GM19438 (cell line): ENCODE measurements at regions not wholly inside any gene's neighbourhood (a gene's known extent, or its start where the extent isn't known, plus 50 kb on each side); places are given as distances from the start of the nearest gene placed in this dataset.

Experiments
- ATAC-seq: cut with Tn5 transposase; IDR thresholded peaks from one replicate; pipeline ENCODE4 v1.9.1; 2021; ENCODE audit warnings: low read depth; ENCODE audit not compliant: unreplicated experiment

DNA sequence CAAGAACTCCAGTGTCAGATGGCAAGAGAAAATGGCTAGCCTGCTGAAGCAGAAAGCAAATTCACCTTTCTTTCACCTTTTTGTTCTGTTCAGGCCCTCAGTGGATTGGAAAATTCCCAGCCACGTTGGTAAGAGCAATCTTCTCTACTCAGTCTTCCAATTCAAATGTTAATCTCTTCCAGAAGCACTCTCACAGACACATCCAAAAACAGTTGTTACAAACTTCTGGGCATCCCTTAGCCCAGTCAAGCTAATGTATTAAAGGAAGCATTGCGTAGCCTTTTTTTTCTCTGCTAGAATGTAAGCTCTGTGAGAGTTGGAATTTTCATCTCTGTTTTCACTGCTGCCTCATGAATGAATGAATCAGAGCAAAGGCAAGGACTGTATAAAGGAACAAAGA, 109.2 kb upstream of the ROBO2 start:
- ATAC-seq = no peak

DNA sequence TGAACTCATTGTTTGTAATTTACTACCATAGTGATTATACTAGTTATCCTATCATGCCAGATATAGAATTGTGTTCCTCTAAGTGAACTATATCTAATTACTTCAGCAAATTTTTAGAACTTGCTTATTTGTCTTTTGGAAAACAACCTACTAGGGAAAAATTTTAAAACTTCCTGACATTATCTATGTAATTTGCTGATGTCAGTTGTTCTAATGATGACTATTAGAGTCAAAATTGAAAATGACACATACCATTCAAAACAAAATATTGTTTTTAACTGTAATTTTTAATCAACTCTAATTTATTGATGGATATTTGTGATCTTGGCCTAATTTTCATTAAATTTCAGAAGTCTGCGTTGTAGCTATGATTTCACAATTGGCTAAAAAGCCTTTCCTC, 106.7 kb upstream of the ROBO2 start:
- no peak for ATAC-seq

DNA sequence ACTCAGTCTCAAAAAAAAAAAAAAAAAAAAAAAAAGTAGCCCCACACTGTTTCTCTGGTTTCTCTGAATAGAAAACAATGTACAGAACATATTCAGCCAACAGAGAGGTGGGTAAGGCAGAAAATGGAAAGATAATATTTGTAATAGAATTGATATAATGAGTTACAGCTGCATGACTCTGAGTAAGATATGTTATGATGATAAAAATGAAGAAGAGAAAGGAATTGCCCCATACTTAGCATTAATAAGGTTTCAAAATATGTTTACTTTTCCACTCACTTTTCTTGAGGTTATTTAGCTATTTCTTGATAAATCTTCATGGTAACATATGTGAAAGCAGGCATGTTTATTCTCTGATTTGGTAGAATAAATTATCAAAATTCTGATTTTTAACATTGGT, 100.9 kb upstream of the ROBO2 start:
- no peak for ATAC-seq

DNA sequence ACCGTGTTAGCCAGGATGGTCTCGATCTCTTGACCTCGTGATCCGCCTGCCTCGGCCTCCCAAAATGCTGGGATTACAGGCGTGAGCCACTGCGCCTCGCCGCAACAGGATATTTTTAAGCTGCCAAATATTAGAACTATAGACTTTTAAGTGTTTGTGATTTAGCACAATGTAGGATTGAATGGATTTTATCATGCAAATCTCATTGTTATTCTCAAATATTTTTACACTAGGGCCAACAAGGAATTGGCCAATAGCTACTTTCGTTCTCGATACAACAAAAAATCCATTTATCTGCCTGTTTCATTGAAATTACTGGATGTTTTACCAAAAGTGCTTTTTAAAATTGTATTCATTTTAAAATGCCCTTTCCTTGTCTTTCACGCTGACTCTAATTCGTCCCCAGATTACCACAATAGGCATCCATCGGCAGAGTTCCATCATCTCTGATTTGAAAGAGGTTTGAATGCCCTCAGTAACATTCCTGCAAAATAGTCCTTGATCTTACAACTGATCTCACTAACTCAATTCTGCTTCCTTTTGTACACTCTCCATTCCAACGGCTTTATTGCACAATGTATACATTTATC, 99.6 kb upstream of the ROBO2 start:
- ATAC-seq = no peak

DNA sequence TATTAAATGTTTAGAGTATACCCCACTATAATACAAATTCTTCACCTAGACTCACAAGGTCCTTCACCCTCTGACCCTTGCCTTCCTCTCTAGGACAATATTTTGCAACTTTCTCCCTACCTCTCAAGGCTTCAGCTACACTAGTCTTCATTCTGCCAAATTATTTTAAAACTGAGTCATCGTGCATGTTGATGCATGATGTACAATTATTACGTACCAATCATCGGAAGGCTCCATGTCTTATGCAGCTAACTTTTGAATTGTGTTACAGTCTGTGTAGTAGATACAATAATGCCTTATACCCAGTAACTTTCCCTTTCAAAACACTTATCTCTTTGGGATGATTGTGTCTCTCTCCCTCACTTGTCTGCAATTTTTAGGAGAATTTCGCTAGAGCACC, 98.5 kb upstream of the ROBO2 start:
- ATAC-seq = no peak

DNA sequence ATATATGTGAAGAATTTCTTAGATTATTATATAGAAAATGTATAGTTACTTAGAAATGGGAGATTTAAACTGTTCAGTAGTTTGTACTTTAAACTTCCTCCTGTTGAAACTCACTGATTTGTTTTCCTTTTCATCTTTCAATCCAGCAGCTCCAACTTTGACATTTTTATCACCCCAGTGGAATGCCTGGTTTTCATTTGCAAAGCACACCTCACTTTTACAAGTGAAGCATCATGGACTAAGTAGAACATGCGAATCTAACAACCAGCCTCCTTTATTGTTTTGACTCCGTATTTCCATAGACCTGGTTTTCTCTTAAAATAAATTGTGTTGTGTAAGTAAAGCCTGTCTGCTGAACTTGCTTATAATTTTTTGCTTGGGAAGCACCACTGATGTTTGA, 97.8 kb upstream of the ROBO2 start:
- no peak for ATAC-seq

DNA sequence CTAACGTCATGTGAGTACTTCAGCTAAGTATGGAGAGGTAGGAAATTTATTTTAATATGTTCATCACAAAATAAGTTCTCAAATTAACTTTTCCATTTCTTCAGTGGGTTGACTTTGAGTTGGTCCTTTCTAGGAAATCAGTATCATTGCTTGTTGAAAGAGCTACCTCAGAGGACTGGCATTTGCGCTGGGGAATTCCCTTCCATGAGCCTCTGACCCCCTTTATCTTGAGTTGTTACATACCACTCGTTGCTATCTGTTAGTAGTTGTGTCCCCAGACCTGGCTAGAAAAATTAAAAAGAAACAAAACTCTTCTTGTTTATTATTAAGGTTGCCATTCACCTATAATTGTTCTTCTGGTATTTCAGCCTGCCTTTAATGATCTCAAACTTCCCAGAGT, 96.8 kb upstream of the ROBO2 start:
- ATAC-seq = no peak

DNA sequence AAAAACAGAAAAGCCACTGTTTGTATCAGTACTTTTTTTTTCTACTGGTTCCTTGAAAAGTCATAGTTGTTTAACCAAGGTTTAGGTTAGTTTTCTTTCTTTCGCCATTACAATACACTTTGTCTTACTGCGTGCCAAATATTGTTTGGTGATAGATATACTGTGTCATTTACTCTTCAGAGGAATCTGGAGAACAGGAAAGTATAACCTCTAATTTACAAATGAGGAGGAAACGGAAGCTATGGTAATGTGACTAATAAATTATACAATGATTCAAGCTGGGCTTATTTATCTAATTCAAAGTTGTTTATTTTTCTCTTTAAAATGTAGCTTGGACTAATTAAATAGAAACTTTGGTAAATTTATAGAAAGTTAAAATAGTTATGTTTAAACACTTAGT, 96.2 kb upstream of the ROBO2 start:
- ATAC-seq = no peak

DNA sequence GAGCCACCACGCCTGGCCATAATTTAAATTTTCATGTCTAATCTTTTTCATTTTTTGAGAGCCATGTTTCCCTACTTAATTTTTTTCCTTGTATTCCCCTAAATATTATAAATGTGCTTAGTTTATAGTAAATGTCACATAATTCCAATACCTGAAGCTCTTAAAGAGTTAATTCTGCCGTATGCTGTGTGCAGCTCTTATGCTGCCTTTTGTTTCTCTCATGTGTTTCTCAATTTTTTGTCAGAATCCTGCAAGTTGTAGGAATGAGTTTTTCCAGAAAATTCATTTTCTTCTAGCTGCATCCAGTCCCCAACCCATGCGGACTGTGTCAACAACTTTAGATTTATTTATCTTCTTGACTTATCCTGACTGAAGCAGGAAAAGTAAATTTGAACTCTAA, 90.9 kb upstream of the ROBO2 start:
- ATAC-seq = no peak

DNA sequence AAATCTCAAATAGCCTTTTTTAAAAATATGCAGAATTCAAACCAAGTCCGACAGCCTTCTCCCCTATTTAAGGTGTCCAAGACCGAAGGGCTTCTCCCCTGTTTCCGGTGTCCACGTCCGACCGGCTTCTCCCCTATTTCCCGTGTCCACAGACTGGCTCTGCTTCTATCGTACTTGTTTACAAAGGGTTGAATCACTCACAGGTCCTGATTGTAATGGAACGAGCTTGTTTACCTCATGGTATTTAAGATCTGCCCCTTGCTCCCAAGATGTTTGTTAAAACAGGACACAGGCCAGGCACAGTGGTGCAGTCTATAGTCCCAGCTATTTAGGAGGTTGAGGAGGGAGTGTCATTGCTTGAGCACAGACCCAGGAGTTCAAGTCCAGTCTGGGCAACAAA, 90.4 kb upstream of the ROBO2 start:
- ATAC-seq = no peak

DNA sequence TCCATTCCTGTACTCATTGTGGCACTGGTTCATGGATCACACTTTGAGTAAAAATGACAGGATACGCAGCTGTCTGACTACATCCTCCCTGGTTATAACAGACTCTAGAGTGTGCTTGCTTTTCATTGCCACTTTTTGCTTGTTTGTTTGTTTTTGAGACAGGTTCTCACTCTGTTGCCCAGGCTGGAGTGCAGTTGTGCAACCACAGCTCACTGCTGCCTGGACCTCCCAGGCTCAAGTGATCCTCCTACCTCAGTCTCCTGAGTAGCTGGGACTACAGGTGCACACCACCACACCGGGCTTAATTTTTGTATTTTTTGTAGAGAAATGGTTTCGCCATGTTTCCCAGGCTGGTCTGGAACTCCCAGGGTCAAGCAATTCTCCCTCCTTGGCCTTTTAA, 89.3 kb upstream of the ROBO2 start:
- no peak for ATAC-seq

DNA sequence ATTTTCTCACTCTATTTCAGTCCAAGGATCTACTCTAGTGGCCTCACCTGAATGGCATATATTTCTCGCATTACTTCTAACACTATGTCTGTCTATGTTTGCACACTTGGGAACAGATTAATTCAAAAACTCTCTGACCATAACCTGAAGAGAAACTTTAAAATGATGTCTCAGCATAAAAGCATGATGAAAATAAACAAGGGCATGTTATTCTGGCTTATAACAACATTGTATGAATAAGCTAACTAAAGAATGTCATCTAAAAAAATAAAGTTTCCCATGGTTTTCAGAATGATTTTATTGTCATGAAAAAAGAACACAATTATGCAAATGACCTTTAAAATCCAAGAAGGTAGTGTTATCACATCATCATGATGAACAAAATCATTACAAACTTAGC, 85.5 kb upstream of the ROBO2 start:
- no peak for ATAC-seq

DNA sequence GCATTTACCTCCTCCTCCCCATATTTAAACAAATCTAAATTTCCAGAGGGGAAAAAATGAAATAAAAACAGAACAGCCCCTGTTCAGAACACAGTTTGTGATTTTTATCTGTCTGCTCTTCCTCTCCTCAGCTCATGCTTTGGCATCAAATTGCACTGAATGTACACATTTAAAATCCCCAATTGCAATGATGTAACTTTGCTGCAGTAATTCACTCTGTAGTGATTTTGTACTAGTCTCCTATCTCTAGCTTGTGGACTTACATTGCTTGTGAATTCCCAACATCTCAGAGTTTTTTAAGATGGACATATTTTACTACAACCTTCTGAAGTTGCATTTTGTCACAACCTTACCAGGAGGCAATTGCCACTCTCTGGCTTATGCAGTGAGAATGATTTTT, 81.6 kb upstream of the ROBO2 start:
- ATAC-seq = no peak

DNA sequence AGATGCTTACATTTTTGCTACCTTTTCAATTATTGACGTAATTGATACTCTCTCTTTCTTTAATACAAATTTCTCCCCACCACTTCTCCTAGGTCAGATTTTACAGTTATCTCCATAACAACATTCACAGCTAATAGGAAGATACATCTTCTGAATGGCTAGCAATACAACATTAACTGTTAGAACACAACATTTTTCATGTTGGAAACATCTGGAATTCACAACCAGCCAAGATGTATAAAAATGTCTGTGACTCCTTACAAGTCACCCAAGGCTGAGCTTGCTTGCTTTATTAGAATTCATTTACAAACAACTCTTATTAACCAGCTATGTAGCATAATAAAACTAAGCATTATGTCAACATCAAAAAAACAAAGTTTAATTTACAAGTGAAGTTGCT, 81.0 kb upstream of the ROBO2 start:
- no peak for ATAC-seq

DNA sequence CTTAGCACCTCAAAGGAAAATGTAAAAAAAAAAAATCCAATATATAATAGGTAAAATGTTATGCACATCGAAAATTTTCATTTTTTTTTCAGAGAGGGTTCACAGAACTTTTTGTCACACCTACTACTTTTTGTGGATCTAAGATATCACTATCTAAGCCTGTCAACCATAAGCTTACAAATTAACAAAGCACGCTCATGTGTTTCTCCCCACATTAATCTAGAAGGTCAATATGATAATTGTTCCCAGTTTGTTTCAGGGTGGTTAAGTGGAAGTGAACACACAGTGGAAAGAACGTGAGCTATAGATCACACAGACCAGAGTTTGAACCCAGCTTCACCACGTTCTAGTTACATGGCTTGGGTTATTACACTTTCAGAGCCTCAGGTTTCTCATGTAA, 78.6 kb upstream of the ROBO2 start:
- no peak for ATAC-seq

DNA sequence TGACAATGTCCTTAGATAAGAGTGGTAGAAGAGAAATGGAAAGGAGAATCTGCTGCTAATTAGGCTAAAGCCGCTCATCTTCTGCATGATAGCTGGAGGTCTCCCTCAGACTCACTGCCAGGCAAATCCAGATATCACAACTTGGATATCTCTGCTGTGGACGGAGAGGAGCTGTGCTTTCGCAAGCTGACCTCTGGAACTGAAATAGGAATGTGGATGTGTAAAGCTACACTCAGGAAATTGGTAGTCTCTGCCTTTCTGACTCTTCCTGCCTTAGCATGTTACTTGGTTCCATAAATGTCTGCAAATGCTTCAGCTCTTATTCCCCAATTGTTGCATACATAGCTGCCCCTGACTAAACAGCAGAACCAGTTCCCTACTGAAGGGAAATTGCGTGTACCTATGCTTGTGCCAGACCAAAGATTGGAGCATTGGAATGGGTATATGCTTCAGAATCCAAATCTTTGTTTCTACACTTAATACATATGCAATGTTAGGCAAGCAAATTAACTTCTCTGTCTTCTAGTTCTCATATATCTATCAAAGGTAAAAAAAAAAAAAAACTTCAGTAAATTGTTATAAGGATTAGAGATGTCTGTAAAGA, 74.7 kb upstream of the ROBO2 start:
- no peak for ATAC-seq

DNA sequence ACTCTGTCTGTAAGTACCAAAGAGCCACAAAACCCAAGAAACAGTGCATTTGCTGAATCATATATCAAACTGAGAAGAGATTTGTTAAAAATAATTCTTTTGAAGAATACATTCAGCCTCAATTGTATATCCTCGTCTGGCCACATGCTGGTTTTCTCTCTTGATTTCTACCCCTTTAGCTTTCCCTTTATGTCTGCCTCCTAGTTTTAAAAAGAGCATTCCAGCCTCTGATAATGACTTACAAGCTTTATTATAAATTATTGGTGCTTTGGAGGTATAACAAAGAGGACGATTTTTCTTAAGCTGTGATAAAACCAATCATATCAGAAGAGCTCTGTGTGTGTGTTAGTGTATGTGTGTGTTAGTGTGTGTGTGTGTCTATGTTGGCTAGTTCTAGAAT, 70.4 kb upstream of the ROBO2 start:
- ATAC-seq = no peak

DNA sequence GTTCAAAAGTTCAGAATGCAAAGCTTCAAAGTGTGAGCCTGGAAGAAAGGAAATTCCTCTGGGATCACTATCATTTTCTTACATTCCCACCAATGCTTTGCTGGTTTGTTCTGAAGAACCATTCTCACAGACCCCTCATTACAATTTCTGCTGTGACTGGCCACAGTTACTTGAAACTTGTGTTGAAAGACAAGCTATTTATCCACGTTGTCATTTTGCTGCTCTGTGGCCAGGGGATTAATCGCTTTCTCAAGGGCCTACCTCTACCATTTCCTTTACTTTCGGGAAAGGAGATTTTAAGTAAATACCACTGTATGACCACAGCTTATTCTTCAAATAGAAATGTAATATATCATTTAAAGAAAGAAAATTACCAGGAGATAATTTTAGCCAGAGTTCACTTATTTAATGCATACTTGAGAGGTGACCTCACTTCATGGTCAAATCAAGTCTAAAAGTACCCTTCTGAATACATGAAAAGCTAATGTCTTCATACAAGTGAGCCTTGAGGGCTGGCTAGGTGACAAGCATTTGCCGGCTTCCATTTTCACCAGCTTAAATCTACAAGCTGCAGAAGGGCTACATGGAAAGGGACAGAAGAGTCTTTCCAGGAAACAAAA, 69.8 kb upstream of the ROBO2 start:
- no peak for ATAC-seq

DNA sequence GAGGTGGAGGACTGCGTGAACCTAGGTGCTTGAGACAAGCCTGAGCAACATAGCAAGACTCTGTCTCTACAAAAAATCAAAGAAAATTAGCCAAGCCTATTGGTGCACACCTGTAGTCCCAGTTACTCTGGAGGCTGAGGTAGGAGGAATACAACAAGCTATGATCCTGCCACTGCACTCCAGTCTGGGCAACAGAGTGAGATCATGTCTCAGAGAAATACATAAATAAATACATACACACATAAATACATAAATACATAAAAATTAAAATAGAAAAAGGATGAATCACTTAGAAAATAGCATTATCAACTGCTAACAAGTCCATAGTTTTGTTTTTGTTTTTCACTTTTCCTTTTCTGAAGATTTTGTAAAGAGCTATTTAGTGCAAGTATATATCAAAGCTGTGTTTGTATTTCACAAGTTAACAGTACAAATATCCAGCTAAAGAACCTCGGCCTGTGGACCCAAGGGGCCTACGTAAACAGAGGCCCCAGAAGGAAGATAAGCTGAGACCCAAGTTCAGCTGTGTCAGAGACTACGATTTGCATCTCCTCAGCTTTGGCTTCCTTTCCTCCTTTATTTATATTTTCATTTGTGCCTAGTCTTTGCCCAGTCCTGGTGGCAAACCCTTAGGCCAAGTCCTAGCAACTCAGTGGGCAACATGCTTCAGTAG, 67.1 kb upstream of the ROBO2 start:
- no peak for ATAC-seq

DNA sequence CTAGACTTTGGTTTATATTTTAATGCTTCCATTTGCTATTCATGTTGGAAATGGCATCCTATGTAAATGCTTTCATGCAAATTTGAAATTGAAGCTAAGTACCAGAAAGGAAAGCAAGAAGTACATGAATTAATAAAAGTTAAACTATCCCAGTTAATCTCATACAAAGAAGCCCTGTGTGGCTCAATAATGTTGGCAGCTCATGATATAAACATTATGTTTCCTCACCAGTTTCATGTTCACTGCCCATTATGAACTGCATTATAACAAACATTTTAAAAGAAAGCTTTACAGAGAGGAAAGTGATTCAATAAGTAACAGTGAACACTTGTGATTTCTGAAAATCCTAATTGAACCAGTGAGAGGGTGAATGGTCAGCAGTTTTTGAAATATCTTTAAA, 62.9 kb upstream of the ROBO2 start:
- no peak for ATAC-seq

DNA sequence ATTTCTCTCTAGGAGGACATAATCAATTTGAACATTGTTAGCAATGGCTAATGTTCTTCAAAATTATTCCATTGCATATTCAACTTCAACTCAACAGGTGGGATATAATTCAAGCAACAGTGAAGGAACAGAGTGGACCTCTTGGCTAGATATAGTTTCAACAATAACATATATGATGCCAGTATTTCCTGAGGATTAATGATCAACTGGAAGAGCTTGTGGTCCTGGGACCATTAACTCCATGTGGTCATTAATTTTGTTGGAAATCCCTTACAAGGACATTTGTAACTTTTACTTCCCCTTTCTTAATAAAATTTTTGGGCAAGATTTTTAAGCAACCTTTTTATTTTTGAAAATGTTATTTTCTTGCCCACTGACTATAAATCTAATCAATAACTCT, 54.3 kb upstream of the ROBO2 start:
- ATAC-seq = no peak

DNA sequence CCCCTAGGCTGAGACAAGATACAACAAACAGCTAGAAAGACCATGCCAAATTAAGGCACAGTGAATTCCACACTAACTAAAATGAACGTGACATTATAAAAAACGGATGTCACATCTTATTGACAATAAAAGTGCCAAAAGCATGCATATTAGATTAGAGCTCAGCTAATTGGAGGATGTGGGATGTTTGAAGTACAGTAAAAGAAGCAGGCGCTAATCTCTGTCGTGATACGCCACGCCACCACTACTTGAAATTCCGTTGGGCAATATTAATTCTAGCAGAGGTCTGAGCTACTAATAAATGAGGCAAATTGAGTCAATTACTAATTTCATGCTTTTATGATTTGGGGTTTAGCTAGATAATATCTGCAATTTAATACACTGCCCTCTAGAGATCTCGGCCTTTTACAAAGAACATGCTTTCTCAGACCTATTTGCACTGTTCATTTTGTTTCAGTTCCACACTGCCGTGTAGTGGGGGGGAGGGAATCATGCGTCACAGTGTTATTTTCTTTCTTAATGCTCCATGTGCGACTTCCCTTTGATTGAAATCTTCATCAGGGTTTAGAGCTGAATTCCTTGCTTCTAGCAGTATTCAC, 52.9 kb upstream of the ROBO2 start:
- no peak for ATAC-seq
